GM23338 (cell line): ENCODE measurements at regions not wholly inside any gene's neighbourhood (a gene's known extent, or its start where the extent isn't known, plus 50 kb on each side); places are given as distances from the start of the nearest gene placed in this dataset.

Source experiments
- ATAC-seq: fragments of 200-7000 bp; cut with Tn5 transposase; 3 replicates; pipeline ENCODE4 v1.9.1; 2020
- DNase-seq: peaks from one replicate; pipeline ENCODE4 v3.0.0-alpha.2; 2015; ENCODE audit warnings: low spot score
- H2AFZ ChIP-seq: fragments of 200-600 bp; sonication (generic); 2 replicates; pipeline ENCODE4 v1.8.0; 2016; ENCODE audit warnings: antibody characterized with exemption, mild to moderate bottlenecking, moderate library complexity
- H3F3A ChIP-seq: fragments of 200-600 bp; sonication (generic); replicated peaks from 2 replicates; pipeline ENCODE4 v1.8.0; 2017; ENCODE audit warnings: antibody characterized with exemption, mixed run types, low read depth
- H3K27ac ChIP-seq: fragments of 200-600 bp; sonication (generic); 2 replicates; pipeline ENCODE4 v1.6.1; 2016; ENCODE audit warnings: low read depth
- H3K27me3 ChIP-seq: fragments of 200-600 bp; sonication (generic); 2 replicates; pipeline ENCODE4 v1.8.0; 2016; ENCODE audit warnings: mild to moderate bottlenecking, mixed run types, moderate library complexity; ENCODE audit not compliant: insufficient read depth
- H3K36me3 ChIP-seq: fragments of 200-600 bp; sonication (generic); 2 replicates; pipeline ENCODE4 v1.8.0; 2016; ENCODE audit warnings: mild to moderate bottlenecking; ENCODE audit not compliant: insufficient read depth
- H3K4me1 ChIP-seq: fragments of 200-600 bp; sonication (generic); 2 replicates; pipeline ENCODE4 v1.8.0; 2016; ENCODE audit warnings: mild to moderate bottlenecking, moderate library complexity; ENCODE audit not compliant: insufficient read depth
- H3K4me2 ChIP-seq: fragments of 200-600 bp; sonication (generic); 2 replicates; pipeline ENCODE4 v1.7.1; 2017; ENCODE audit warnings: mixed run types
- H3K4me3 ChIP-seq: fragments of 200-600 bp; sonication (generic); 2 replicates; pipeline ENCODE4 v1.6.1; 2016; ENCODE audit warnings: mixed run types
- H3K79me2 ChIP-seq: fragments of 200-600 bp; sonication (generic); replicated peaks from 2 replicates; pipeline ENCODE4 v1.8.0; 2017; ENCODE audit warnings: mild to moderate bottlenecking; ENCODE audit not compliant: insufficient read depth
- H3K9me2 ChIP-seq: fragments of 200-600 bp; sonication (generic); 2 replicates; pipeline ENCODE4 v1.8.0; 2017; ENCODE audit not compliant: insufficient read depth
- H4K20me1 ChIP-seq: fragments of 200-600 bp; sonication (generic); replicated peaks from 2 replicates; pipeline ENCODE4 v1.8.0; 2017; ENCODE audit warnings: mild to moderate bottlenecking; ENCODE audit not compliant: insufficient read depth
- H3K27ac Mint-ChIP-seq: 2 replicates; pipeline ENCODE4 v1.8.0; 2020; ENCODE audit warnings: inconsistent platforms, mild to moderate bottlenecking, moderate library complexity, mixed read lengths
- H3K27me3 Mint-ChIP-seq: 3 replicates; pipeline ENCODE4 v1.8.0; 2022; ENCODE audit warnings: low read depth, mild to moderate bottlenecking, moderate library complexity, mixed read lengths, inconsistent platforms; ENCODE audit not compliant: insufficient read depth, poor library complexity
- H3K36me3 Mint-ChIP-seq: 3 replicates; pipeline ENCODE4 v1.8.0; 2021; ENCODE audit warnings: low read depth, mild to moderate bottlenecking, inconsistent platforms, moderate library complexity, mixed read lengths
- H3K4me1 Mint-ChIP-seq: 3 replicates; pipeline ENCODE4 v1.8.0; 2020; ENCODE audit warnings: mild to moderate bottlenecking, inconsistent platforms, mixed read lengths
- H3K4me3 Mint-ChIP-seq: 3 replicates; pipeline ENCODE4 v1.8.0; 2021; ENCODE audit warnings: moderate library complexity, mild to moderate bottlenecking, inconsistent platforms, mixed read lengths
- H3K9me3 Mint-ChIP-seq: 3 replicates; pipeline ENCODE4 v1.8.0; 2020; ENCODE audit warnings: moderate library complexity, mild to moderate bottlenecking, inconsistent platforms, mixed read lengths
- EZH2phosphoT487 ChIP-seq: fragments of 200-600 bp; sonication (generic); IDR thresholded peaks from one replicate; pipeline ENCODE4 v1.8.1; 2018; ENCODE audit warnings: antibody characterized with exemption; ENCODE audit not compliant: unreplicated experiment
- JUNB ChIP-seq: IDR thresholded peaks from one replicate; pipeline ENCODE4 v1.6.1; 2016; ENCODE audit warnings: antibody characterized with exemption; ENCODE audit not compliant: unreplicated experiment
- POLR2AphosphoS5 ChIP-seq: IDR thresholded peaks from 2 replicates; pipeline ENCODE4 v1.6.1; 2016; ENCODE audit warnings: antibody characterized with exemption, low read depth
- TF ChIP-seq, protein P1 (sequence below): IDR thresholded peaks from 2 replicates; pipeline ENCODE4 v1.6.1; 2016; ENCODE audit warnings: antibody characterized with exemption
- TF ChIP-seq, protein P2 (sequence below), 2 experiments: fragments of 200-600 bp in 1 of 2; sonication (generic) in 1 of 2; conservative IDR thresholded peaks; 2 replicates each; pipeline versions ENCODE4 v1.5.1 to v1.6.1; 2016 to 2017; ENCODE audit warnings: antibody characterized with exemption in 2 of 2, low read depth in 2 of 2, mild to moderate bottlenecking in 2 of 2, moderate library complexity in 1 of 2
- TF ChIP-seq, protein P3 (sequence below): IDR thresholded peaks from one replicate; pipeline ENCODE4 v1.6.1; 2018; ENCODE audit warnings: antibody characterized with exemption; ENCODE audit not compliant: unreplicated experiment
- TF ChIP-seq, protein P4 (sequence below): fragments of 250-450 bp; sonication (Bioruptor Pico); IDR thresholded peaks from 2 replicates; pipeline ENCODE4 v1.5.0; 2020; ENCODE audit warnings: mild to moderate bottlenecking, moderate library complexity

DNA sequence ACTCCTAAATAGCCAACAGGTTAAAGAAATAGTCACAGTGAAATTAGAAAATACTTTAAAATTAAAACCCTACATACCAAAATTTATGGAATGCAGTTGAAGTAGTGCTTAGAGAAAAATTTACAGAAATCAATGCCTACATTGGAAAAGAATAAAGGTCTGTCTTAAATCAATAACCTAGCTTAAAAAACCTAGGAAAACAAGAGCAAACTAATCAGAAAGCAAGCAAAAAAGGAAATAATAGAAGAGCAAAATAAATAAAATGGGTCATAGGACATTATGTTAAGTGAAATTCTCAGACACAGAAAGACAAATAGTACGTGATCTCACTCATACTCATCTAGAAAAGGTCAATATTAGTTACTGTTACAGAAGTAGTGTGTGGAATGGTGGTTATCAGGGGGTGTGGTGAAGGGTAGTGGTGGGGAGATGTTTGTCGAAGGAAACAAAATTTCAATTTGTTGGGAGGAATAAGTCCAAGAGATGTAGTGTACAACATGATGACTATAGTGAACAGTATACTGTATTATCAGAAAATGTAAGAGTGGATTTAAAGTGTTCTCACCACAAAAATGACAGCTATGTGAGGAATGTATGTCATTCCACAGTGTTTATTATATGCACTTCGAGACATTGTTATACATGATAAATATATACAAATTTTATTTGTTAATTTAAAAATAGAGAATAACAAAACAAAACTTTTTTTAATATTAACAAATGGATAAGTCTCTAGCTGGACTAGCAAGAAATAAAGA lies 423.6 kb downstream of the CDH26 start:
- H3K27me3 ChIP-seq: no peaks in the 10 kb centered on the region
- DNase-seq (no peak), ATAC-seq (no peak)
- TF ChIP-seq, protein P1, sequence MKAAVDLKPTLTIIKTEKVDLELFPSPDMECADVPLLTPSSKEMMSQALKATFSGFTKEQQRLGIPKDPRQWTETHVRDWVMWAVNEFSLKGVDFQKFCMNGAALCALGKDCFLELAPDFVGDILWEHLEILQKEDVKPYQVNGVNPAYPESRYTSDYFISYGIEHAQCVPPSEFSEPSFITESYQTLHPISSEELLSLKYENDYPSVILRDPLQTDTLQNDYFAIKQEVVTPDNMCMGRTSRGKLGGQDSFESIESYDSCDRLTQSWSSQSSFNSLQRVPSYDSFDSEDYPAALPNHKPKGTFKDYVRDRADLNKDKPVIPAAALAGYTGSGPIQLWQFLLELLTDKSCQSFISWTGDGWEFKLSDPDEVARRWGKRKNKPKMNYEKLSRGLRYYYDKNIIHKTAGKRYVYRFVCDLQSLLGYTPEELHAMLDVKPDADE: no peak
- TF ChIP-seq POLR2AphosphoS5: no peak
- TF ChIP-seq, protein P2, sequence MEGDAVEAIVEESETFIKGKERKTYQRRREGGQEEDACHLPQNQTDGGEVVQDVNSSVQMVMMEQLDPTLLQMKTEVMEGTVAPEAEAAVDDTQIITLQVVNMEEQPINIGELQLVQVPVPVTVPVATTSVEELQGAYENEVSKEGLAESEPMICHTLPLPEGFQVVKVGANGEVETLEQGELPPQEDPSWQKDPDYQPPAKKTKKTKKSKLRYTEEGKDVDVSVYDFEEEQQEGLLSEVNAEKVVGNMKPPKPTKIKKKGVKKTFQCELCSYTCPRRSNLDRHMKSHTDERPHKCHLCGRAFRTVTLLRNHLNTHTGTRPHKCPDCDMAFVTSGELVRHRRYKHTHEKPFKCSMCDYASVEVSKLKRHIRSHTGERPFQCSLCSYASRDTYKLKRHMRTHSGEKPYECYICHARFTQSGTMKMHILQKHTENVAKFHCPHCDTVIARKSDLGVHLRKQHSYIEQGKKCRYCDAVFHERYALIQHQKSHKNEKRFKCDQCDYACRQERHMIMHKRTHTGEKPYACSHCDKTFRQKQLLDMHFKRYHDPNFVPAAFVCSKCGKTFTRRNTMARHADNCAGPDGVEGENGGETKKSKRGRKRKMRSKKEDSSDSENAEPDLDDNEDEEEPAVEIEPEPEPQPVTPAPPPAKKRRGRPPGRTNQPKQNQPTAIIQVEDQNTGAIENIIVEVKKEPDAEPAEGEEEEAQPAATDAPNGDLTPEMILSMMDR (conservative IDR thresholded peaks at IDR 0.05; ENCODE audit: low read depth in 2 of 2): no peak
- TF ChIP-seq, protein P3, sequence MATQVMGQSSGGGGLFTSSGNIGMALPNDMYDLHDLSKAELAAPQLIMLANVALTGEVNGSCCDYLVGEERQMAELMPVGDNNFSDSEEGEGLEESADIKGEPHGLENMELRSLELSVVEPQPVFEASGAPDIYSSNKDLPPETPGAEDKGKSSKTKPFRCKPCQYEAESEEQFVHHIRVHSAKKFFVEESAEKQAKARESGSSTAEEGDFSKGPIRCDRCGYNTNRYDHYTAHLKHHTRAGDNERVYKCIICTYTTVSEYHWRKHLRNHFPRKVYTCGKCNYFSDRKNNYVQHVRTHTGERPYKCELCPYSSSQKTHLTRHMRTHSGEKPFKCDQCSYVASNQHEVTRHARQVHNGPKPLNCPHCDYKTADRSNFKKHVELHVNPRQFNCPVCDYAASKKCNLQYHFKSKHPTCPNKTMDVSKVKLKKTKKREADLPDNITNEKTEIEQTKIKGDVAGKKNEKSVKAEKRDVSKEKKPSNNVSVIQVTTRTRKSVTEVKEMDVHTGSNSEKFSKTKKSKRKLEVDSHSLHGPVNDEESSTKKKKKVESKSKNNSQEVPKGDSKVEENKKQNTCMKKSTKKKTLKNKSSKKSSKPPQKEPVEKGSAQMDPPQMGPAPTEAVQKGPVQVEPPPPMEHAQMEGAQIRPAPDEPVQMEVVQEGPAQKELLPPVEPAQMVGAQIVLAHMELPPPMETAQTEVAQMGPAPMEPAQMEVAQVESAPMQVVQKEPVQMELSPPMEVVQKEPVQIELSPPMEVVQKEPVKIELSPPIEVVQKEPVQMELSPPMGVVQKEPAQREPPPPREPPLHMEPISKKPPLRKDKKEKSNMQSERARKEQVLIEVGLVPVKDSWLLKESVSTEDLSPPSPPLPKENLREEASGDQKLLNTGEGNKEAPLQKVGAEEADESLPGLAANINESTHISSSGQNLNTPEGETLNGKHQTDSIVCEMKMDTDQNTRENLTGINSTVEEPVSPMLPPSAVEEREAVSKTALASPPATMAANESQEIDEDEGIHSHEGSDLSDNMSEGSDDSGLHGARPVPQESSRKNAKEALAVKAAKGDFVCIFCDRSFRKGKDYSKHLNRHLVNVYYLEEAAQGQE: no peak
- no peak for TF ChIP-seq EZH2phosphoT487
- TF ChIP-seq JUNB: no peak
- TF ChIP-seq, protein P4, sequence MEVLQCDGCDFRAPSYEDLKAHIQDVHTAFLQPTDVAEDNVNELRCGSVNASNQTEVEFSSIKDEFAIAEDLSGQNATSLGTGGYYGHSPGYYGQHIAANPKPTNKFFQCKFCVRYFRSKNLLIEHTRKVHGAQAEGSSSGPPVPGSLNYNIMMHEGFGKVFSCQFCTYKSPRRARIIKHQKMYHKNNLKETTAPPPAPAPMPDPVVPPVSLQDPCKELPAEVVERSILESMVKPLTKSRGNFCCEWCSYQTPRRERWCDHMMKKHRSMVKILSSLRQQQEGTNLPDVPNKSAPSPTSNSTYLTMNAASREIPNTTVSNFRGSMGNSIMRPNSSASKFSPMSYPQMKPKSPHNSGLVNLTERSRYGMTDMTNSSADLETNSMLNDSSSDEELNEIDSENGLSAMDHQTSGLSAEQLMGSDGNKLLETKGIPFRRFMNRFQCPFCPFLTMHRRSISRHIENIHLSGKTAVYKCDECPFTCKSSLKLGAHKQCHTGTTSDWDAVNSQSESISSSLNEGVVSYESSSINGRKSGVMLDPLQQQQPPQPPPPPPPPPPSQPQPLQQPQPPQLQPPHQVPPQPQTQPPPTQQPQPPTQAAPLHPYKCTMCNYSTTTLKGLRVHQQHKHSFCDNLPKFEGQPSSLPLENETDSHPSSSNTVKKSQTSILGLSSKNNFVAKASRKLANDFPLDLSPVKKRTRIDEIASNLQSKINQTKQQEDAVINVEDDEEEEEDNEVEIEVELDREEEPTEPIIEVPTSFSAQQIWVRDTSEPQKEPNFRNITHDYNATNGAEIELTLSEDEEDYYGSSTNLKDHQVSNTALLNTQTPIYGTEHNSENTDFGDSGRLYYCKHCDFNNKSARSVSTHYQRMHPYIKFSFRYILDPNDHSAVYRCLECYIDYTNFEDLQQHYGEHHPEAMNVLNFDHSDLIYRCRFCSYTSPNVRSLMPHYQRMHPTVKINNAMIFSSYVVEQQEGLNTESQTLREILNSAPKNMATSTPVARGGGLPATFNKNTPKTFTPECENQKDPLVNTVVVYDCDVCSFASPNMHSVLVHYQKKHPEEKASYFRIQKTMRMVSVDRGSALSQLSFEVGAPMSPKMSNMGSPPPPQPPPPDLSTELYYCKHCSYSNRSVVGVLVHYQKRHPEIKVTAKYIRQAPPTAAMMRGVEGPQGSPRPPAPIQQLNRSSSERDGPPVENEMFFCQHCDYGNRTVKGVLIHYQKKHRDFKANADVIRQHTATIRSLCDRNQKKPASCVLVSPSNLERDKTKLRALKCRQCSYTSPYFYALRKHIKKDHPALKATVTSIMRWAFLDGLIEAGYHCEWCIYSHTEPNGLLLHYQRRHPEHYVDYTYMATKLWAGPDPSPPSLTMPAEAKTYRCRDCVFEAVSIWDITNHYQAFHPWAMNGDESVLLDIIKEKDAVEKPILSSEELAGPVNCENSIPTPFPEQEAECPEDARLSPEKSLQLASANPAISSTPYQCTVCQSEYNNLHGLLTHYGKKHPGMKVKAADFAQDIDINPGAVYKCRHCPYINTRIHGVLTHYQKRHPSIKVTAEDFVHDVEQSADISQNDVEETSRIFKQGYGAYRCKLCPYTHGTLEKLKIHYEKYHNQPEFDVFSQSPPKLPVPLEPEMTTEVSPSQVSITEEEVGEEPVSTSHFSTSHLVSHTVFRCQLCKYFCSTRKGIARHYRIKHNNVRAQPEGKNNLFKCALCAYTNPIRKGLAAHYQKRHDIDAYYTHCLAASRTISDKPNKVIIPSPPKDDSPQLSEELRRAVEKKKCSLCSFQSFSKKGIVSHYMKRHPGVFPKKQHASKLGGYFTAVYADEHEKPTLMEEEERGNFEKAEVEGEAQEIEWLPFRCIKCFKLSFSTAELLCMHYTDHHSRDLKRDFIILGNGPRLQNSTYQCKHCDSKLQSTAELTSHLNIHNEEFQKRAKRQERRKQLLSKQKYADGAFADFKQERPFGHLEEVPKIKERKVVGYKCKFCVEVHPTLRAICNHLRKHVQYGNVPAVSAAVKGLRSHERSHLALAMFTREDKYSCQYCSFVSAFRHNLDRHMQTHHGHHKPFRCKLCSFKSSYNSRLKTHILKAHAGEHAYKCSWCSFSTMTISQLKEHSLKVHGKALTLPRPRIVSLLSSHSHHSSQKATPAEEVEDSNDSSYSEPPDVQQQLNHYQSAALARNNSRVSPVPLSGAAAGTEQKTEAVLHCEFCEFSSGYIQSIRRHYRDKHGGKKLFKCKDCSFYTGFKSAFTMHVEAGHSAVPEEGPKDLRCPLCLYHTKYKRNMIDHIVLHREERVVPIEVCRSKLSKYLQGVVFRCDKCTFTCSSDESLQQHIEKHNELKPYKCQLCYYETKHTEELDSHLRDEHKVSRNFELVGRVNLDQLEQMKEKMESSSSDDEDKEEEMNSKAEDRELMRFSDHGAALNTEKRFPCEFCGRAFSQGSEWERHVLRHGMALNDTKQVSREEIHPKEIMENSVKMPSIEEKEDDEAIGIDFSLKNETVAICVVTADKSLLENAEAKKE (CRISPR knock-in tag): no peak
- peaks cover 3% of the 10 kb centered on the region; the same call in 1 of the 2 replicates for H3K36me3 ChIP-seq
- H3K4me3 ChIP-seq: no peak overlapping the region
- H3K4me1 ChIP-seq: no peaks in the 10 kb centered on the region
- no peaks in the 10 kb centered on the region for H3K79me2 ChIP-seq
- Mint-ChIP-seq H3K4me3 (no peak overlapping the region), H3K27me3 (peaks cover 2% of the 10 kb centered on the region), H3K4me1 (no peaks in the 10 kb centered on the region), H3K36me3 (no peaks in the 10 kb centered on the region; the same call in 2 of the 3 replicates), H3K27ac (no peak overlapping the region), H3K9me3 (peaks cover 3% of the 10 kb centered on the region; the same call in 2 of the 3 replicates)
- no peak overlapping the region for H3K27ac ChIP-seq
- H3K9me2 ChIP-seq: no peaks in the 10 kb centered on the region
- no peak overlapping the region for H2AFZ ChIP-seq
- H4K20me1 ChIP-seq: no peaks in the 10 kb centered on the region
- no peaks in the 10 kb centered on the region for H3F3A ChIP-seq
- no peak overlapping the region for H3K4me2 ChIP-seq
